Amygdala (tissue), 56 donors: ENCODE measurements at regions not wholly inside any gene's neighbourhood (a gene's known extent, or its start where the extent isn't known, plus 50 kb on each side); places are given as distances from the start of the nearest gene placed in this dataset.

ENCODE experiments used
- DNase-seq, 56 donors: peaks; one replicate each; lab custom pipeline; 2025; lab: John Stamatoyannopoulos, UW

- DNase-seq, result no peak
Measured at GRCh38 chr10:78287618-78288017, 254.0 kb downstream of the RPS24 start.

GRCh38 chr10:78288663-78289062, 255.0 kb downstream of the RPS24 start:
- DNase-seq, result no peak

GRCh38 chr10:78290131-78290750, 256.6 kb downstream of the RPS24 start:
- no peak for DNase-seq

DNA sequence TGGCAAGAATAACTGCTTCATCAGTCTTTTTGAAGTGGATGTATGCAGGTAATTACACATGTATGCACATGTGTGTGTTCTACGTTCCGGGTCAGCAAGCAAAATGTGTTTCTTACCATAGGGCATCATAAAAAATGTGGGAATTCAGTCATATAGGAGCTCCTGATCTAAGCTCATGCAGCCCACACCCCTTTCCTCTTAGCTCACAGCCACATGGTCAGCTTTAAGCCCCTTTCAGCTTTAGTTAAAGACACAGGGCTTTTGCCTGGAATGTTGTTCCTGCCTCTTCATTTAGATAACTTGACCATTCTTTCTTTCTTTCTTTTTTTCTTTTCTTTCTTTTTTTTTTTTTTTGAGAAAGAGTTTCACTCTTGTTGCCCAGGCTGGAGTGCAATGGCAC, 258.1 kb downstream of the RPS24 start:
- DNase-seq, result no peak

DNA sequence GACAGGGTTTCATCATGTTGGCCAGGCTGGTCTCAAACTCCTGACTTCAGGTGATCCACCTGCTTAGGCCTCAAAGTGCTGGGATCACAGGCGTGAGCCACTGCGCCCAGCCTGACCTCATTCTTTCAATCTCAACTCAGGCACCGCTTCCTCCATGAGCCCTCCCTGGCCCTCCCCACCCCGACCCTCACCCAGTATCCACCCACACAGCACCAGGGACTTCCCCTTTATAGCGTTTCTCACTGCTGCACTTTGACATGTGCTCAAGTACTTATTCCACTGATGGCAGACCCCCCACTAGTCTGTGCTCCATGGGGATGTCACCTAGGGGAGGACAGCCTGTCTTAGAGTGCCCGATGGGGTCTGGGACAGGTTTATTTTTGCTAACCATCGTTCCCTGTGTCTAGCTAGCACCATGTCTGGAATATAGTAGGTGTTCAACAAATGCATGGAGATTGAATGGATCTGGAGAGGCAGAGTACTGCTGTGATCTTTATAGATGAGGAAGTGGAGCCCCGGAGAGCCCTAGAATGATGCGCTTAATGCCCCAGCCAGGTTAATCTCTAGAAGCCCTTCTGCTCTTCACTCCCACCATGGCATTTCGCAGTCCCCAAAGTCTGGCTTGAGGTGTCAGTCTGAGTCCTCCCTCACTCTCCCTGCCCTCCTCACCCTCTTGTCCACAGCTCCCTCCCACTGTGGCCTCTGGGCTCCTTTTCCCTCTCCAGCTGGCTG, 258.8 kb downstream of the RPS24 start:
- no peak for DNase-seq

DNA sequence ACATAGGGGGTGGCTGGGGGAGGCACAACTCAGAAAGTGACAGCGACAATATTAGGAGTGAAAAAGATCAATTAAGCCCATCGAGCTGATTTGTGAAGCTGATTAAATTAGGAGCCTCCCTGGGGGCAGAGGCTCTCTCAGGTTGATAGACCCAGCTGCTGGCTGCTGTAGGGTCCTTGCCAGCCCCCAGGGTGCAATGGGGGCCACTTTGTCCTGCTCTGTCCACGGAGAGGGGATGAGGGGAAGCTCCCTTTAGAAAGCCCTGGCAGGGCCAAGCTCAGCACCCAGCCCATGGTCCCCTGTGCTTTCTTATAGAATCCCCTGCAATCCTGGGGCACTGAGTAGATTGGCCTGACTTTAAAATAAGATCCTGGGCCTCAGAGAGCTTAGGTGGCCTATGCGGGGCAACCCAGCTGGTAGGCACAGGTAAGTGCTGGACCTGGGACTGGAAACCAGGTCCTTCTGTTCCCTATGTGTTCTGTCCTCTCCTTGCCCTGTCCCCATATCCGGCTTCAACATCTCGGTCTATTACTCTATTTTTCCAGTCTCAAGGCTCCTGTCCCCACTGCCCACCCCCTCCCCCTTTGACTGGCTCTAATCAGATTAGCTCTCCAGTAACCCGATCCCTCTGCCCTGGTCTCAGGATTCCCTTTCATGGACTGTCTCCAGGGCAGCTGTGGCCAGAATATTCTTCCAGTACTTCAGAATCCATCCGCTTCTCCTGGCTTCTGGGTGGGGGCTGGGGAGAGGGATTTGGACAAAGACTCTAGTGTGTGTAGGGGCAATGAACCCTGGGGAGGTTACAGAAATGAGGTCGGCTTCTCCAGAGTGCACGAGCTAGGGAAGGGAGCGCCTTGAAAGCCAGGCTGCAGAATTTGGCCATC, 259.6 kb downstream of the RPS24 start:
- peak in 4 of 56 donors; percentile 15 to 26 (median 22) for DNase-seq

DNA sequence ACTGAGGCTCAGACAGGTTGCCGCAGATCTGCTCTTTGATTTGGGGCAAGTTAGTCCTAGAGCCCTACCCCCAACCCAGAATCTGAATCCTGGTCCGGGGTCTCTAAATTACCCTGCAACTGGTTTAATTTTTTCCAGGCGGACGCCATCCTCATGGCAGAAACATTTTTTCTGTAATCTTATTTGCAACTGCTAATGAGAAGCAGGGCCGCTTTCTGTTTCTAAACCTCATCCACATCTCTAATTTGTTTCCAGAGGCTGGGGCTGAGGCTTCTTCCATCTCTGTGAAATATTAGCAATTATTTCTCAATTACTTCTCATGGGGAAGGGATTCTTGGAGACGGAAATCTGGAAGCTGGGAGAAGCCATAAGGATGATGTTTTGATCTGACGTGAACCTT, 261.6 kb downstream of the RPS24 start:
- no peak for DNase-seq

DNA sequence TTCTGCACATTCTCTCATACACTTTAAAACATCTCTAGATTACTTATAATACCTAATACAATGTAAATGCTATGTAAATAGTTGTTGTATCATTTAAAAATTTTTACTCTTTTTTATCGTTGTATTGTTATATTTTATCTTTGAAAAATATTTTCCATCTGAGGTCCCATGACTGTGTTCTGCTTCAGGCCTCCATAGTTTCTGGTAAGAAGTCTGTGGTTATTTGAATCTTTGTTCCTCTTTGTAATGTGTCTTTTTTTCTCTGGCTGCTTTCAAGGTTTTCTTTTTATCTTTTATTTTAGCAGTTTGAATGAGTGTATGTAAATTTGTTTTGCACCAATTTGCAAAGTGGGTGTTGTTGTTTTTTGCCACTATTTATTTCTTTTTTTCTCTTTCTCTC, 263.1 kb downstream of the RPS24 start:
- no peak for DNase-seq

DNA sequence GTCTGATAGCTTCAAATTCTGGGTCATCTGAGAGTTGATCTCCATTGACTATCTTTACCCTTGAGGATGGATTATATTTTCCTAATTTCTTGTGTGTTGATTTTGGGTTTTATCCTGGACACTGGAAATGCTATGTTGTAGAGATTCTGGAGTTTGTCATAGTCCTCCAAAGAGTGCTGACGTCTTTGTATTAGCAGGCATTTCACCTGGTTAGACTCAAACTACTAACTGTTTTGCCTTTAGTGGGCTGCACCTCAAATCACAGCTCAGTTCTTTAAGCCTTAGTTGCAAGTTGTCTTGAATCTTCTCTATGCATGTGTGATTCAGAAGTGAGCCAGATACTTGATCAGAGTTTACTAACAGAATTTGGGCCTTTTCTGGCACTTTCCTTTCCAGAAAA, 264.3 kb downstream of the RPS24 start:
- no peak for DNase-seq

GRCh38 chr10:78298835-78299234, 265.2 kb downstream of the RPS24 start:
- DNase-seq, result no peak

DNA sequence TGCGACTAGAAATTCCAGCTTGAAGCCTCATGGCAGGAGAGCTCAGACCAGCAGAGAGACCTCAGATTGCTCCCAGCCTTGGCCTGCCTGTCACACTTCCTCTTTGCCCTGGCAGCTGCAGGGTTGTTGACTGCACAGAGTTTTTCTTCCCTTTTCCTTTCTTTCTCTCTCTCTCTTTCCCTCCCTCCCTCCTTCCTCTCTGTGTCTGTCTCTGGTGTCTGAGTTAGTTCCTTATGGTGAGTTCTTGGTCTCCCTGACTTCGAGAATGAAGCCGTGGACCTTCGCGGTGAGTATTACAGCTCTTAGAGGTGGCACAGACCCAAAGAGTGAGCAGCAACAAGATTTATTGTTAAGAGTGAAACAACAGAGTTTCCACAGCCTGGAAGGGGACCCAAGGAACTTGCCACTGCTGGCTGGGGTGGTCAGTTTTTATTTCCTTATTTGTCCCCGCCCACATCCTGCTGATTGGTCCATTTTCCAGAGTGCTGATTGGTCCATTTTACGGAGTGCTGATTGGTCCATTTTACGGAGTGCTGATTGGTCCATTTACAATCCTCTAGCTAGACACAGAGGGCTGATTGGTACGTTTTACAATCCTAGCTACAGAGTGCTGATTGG, 266.3 kb downstream of the RPS24 start:
- peak in 1 of 56 donors; percentile 12 for DNase-seq

DNA sequence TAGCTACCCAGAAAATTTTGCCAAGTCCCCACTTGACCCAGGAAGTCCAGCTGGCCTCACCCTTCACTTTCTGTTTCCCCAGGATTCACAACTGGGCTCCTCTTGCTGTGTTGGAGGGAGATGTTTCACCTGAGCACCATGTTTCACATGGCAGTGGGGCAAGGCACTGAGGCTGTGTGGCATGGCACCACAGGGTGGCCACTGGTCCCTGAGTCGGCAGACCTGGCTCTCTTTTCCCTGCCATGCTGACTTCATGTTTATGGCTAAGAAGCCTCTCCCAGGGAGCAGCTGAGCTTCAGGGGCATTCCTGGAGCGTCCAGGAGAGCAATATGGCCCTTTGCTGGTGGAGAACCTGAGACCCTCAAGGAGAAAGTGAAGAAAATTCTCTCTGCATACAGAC, 266.9 kb downstream of the RPS24 start:
- no peak for DNase-seq

DNA sequence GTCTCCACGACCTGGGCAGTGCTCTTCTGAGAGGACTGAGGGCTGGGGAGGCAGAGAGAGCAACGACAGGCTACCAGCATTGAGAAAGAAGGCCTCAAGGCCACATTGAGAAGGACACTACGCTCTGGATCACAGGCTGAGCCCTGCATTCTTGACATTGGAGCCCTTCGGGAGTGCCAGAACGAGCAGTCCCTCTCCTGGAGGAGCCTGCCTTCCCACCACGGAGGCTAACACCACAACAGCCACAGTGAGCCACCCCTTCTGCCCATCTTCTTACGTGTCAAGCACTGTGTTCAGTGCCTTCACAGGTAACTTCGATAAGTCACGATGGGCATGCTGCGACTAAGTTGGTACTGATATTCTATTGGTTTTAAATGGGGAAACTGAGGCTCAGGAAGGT, 267.8 kb downstream of the RPS24 start:
- DNase-seq, result no peak

DNA sequence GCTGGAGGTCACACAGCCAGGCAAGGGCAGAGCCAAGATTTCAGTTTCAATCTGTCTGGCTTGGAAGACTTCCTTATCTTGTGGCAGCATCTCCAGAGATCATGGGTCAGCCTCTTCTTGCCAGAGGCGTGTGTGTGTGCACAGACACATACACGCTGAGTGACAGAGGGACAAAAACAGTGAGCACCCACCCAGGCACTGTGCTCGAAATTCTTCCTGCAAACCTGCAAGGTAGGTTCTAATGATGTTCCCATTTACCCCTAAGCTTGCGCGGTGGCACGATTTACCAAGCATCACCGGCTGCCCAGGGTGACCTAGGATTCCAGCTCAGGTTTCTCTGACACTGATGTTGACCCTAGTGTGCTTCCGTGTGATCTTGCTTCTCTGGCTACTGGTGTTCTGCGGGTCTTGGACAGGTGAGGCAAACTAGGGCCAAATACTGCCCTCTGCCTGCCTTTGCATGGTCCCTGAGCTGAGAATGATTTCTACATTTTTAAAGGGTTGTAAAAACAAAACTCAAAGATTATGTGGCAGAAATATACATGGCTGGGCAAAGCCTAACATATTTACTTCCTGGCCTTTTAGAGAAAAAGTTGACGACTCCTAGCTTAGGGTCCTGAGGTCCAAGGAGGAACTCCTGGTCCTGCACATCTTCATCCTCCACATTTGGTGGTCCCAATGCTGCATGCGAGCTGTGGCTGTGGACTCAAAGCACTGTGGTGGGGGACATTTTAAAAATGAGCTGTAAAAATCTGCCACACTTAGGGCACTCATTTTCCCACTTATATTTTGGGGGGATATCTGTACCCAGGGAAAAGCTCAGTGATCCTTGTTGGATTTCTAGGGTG, 268.5 kb downstream of the RPS24 start:
- no peak for DNase-seq

GRCh38 chr10:78302739-78302988, 269.0 kb downstream of the RPS24 start:
- DNase-seq, result peak in 1 of 56 donors; percentile 75

DNA sequence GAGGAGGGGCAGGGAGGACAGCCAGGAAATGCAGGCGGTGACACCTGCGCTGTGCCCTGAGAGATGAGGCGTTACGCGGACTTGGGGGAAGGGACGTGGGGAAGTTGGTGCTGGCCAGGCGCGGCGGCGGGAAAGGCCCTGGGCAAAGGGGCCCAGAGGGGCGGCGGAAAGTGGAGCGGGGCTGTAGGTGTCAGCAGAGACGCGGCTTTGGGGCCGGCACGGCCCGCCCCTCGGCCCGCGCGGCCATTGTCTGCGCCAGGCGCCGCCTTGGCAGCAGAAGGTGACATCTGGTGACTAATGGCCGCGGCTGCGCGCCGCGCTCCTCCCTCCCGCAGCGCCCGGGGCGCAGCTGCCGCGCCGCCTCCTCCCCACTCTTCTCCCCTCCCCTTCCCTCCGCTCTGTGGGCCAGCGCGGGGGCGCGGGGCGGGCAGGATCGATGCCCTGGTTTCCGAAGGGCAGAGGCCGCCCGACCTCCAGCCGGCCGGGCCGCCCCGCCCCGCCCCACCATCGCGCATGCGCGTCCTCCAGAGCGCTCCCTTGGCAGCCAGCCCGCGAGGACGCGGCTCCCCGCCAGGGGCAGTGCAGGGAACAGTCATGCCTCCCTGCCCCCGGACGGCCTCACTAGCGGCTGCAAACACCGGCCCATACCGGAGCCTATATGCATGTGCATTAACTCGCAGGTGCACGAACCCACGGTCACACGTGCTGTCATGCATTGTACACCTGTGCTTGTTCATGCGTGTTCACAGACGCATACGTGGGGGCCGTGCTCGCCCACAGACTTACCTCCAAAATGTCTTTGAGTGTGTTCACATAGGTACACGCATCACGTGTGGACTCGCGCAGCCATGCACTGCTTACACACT, 269.6 kb downstream of the RPS24 start:
- peak; percentile 44 to 98 (median 92) for DNase-seq

DNA sequence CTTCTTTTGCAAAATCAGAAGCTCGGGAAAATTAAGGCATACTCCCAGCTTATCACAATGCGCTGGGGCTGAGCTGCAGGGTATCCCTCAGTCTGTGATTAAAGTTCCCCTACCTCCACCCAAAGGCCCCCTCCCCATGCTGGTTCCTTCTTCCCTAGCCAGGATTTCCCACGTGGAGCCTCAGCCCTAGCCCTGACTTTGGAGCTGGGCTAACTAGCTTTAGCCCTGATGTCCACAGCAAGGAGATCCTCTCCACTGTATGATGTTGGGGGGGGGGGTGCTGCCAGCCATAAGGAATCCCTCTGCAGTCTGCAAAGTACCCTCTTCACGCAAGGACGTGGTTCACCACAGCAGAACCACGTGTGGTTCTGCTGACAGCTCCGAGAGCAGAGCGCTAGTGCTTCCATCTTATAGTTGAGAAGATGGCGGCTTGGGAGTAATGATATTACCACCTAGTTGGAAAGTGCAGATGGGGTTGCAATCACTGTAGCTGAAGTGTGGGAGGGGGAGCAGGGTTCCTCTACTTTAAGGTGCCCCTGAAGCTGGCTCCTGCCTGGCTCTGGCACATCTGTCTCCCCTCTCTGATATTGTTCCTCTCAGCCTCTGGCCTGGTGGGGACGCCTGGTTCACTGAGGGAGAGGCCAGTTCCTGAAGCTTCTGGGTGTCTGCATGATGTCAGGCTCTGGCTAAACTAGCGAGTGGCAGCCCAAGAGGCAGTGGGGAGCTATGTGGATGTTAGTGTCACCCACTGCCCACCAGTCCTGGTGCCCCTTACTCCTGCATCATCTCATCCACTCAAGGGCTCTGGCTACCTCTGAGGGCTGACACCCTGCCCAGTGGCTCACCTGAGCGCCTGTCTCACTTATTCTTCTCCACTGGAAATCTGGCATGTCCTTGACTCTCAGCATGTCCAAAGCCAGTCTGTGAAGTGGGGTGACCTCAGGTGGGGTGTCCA, 270.7 kb downstream of the RPS24 start:
- DNase-seq, result no peak

GRCh38 chr10:78305311-78305710, 271.6 kb downstream of the RPS24 start:
- DNase-seq, result no peak
